ENCODE measurements at regions not wholly inside any gene's neighbourhood (a gene's known extent, or its start where the extent isn't known, plus 50 kb on each side); places are given as distances from the start of the nearest gene placed in this dataset.

DNA sequence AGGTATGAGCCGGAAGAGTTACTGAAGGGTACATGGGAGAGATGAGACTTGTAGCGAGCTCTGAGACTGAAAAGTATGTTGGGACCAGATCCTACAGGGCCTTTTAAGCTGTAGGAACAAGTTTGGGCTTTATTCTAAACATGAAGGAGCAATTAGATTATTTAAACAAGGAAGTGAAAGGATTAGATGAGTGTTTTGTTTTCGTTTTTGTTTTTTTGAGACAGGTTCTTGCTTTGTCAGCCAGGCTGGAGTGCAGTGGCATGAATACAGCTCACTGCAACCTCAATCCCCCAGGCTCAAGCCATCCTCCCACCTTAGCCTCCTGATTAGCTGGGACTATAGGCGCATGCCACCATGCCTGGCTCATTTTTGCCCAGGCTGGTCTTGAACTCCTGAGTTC, 110.7 kb downstream of the C1D start:
- H3K4me2 ChIP-seq, result no peak overlapping the region
- no peak overlapping the region for H3K4me3 ChIP-seq
- H3K36me3 ChIP-seq (ENCODE audit: insufficient read depth), result no peaks in the 10 kb centered on the region
- Mint-ChIP-seq H3K27ac (no peak overlapping the region), H3K27me3 (ENCODE audit: insufficient read depth, low read depth, poor library complexity) (peaks cover 2% of the 10 kb centered on the region), H3K9me3 (no peaks in the 10 kb centered on the region), H3K4me1 (peaks cover 1% of the 10 kb centered on the region; the same call in 1 of the 3 replicates), H3K36me3 (ENCODE audit: low read depth) (no peaks in the 10 kb centered on the region), H3K4me3 (no peak overlapping the region)
- DNase-seq (ENCODE audit: low spot score), result no peak
- no peak overlapping the region for H3K27ac ChIP-seq (ENCODE audit: low read depth)
- no peak overlapping the region for H2AFZ ChIP-seq
- no peaks in the 10 kb centered on the region for H3K27me3 ChIP-seq (ENCODE audit: insufficient read depth)
- H4K20me1 ChIP-seq (replicated peaks; ENCODE audit: insufficient read depth), result no peaks in the 10 kb centered on the region
- H3F3A ChIP-seq (replicated peaks; ENCODE audit: low read depth), result no peaks in the 10 kb centered on the region
- TF ChIP-seq ZNF114 (CRISPR knock-in tag; IDR thresholded peaks at IDR 0.05), result no peak
- TF ChIP-seq NANOG (IDR thresholded peaks at IDR 0.05; ENCODE audit: borderline replicate concordance), result no peak
- TF ChIP-seq, protein P1, sequence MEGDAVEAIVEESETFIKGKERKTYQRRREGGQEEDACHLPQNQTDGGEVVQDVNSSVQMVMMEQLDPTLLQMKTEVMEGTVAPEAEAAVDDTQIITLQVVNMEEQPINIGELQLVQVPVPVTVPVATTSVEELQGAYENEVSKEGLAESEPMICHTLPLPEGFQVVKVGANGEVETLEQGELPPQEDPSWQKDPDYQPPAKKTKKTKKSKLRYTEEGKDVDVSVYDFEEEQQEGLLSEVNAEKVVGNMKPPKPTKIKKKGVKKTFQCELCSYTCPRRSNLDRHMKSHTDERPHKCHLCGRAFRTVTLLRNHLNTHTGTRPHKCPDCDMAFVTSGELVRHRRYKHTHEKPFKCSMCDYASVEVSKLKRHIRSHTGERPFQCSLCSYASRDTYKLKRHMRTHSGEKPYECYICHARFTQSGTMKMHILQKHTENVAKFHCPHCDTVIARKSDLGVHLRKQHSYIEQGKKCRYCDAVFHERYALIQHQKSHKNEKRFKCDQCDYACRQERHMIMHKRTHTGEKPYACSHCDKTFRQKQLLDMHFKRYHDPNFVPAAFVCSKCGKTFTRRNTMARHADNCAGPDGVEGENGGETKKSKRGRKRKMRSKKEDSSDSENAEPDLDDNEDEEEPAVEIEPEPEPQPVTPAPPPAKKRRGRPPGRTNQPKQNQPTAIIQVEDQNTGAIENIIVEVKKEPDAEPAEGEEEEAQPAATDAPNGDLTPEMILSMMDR (conservative IDR thresholded peaks at IDR 0.05; ENCODE audit: low read depth in 2 of 2), result no peak
- TF ChIP-seq EZH2phosphoT487 (IDR thresholded peaks at IDR 0.05; ENCODE audit: unreplicated experiment), result no peak
- TF ChIP-seq ZNF331 (CRISPR knock-in tag; IDR thresholded peaks at IDR 0.05; ENCODE audit: low read depth), result no peak
- TF ChIP-seq JUNB (IDR thresholded peaks at IDR 0.05; ENCODE audit: unreplicated experiment), result no peak
- TF ChIP-seq, protein P2, sequence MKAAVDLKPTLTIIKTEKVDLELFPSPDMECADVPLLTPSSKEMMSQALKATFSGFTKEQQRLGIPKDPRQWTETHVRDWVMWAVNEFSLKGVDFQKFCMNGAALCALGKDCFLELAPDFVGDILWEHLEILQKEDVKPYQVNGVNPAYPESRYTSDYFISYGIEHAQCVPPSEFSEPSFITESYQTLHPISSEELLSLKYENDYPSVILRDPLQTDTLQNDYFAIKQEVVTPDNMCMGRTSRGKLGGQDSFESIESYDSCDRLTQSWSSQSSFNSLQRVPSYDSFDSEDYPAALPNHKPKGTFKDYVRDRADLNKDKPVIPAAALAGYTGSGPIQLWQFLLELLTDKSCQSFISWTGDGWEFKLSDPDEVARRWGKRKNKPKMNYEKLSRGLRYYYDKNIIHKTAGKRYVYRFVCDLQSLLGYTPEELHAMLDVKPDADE (IDR thresholded peaks at IDR 0.05), result no peak
- no peak for TF ChIP-seq POLR2AphosphoS5 (IDR thresholded peaks at IDR 0.05; ENCODE audit: low read depth)
- no peak for TF ChIP-seq EZH2 (IDR thresholded peaks at IDR 0.05; ENCODE audit: low read depth, unreplicated experiment)
- TF ChIP-seq STAT1 (IDR thresholded peaks at IDR 0.05; ENCODE audit: unreplicated experiment), result no peak
- no peak for TF ChIP-seq CREB1 (CRISPR knock-in tag; IDR thresholded peaks at IDR 0.05; ENCODE audit: low read depth)
- TF ChIP-seq, protein P3, sequence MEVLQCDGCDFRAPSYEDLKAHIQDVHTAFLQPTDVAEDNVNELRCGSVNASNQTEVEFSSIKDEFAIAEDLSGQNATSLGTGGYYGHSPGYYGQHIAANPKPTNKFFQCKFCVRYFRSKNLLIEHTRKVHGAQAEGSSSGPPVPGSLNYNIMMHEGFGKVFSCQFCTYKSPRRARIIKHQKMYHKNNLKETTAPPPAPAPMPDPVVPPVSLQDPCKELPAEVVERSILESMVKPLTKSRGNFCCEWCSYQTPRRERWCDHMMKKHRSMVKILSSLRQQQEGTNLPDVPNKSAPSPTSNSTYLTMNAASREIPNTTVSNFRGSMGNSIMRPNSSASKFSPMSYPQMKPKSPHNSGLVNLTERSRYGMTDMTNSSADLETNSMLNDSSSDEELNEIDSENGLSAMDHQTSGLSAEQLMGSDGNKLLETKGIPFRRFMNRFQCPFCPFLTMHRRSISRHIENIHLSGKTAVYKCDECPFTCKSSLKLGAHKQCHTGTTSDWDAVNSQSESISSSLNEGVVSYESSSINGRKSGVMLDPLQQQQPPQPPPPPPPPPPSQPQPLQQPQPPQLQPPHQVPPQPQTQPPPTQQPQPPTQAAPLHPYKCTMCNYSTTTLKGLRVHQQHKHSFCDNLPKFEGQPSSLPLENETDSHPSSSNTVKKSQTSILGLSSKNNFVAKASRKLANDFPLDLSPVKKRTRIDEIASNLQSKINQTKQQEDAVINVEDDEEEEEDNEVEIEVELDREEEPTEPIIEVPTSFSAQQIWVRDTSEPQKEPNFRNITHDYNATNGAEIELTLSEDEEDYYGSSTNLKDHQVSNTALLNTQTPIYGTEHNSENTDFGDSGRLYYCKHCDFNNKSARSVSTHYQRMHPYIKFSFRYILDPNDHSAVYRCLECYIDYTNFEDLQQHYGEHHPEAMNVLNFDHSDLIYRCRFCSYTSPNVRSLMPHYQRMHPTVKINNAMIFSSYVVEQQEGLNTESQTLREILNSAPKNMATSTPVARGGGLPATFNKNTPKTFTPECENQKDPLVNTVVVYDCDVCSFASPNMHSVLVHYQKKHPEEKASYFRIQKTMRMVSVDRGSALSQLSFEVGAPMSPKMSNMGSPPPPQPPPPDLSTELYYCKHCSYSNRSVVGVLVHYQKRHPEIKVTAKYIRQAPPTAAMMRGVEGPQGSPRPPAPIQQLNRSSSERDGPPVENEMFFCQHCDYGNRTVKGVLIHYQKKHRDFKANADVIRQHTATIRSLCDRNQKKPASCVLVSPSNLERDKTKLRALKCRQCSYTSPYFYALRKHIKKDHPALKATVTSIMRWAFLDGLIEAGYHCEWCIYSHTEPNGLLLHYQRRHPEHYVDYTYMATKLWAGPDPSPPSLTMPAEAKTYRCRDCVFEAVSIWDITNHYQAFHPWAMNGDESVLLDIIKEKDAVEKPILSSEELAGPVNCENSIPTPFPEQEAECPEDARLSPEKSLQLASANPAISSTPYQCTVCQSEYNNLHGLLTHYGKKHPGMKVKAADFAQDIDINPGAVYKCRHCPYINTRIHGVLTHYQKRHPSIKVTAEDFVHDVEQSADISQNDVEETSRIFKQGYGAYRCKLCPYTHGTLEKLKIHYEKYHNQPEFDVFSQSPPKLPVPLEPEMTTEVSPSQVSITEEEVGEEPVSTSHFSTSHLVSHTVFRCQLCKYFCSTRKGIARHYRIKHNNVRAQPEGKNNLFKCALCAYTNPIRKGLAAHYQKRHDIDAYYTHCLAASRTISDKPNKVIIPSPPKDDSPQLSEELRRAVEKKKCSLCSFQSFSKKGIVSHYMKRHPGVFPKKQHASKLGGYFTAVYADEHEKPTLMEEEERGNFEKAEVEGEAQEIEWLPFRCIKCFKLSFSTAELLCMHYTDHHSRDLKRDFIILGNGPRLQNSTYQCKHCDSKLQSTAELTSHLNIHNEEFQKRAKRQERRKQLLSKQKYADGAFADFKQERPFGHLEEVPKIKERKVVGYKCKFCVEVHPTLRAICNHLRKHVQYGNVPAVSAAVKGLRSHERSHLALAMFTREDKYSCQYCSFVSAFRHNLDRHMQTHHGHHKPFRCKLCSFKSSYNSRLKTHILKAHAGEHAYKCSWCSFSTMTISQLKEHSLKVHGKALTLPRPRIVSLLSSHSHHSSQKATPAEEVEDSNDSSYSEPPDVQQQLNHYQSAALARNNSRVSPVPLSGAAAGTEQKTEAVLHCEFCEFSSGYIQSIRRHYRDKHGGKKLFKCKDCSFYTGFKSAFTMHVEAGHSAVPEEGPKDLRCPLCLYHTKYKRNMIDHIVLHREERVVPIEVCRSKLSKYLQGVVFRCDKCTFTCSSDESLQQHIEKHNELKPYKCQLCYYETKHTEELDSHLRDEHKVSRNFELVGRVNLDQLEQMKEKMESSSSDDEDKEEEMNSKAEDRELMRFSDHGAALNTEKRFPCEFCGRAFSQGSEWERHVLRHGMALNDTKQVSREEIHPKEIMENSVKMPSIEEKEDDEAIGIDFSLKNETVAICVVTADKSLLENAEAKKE (CRISPR knock-in tag; IDR thresholded peaks at IDR 0.05), result no peak
- TF ChIP-seq, protein P4, sequence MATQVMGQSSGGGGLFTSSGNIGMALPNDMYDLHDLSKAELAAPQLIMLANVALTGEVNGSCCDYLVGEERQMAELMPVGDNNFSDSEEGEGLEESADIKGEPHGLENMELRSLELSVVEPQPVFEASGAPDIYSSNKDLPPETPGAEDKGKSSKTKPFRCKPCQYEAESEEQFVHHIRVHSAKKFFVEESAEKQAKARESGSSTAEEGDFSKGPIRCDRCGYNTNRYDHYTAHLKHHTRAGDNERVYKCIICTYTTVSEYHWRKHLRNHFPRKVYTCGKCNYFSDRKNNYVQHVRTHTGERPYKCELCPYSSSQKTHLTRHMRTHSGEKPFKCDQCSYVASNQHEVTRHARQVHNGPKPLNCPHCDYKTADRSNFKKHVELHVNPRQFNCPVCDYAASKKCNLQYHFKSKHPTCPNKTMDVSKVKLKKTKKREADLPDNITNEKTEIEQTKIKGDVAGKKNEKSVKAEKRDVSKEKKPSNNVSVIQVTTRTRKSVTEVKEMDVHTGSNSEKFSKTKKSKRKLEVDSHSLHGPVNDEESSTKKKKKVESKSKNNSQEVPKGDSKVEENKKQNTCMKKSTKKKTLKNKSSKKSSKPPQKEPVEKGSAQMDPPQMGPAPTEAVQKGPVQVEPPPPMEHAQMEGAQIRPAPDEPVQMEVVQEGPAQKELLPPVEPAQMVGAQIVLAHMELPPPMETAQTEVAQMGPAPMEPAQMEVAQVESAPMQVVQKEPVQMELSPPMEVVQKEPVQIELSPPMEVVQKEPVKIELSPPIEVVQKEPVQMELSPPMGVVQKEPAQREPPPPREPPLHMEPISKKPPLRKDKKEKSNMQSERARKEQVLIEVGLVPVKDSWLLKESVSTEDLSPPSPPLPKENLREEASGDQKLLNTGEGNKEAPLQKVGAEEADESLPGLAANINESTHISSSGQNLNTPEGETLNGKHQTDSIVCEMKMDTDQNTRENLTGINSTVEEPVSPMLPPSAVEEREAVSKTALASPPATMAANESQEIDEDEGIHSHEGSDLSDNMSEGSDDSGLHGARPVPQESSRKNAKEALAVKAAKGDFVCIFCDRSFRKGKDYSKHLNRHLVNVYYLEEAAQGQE (IDR thresholded peaks at IDR 0.05; ENCODE audit: unreplicated experiment), result no peak
- ATAC-seq, result no peak
- H3K9me2 ChIP-seq (ENCODE audit: insufficient read depth), result no peaks in the 10 kb centered on the region; the same call in 1 of the 2 replicates
- no peaks in the 10 kb centered on the region for H3K4me1 ChIP-seq (ENCODE audit: insufficient read depth)
- H3K79me2 ChIP-seq (replicated peaks; ENCODE audit: insufficient read depth), result no peaks in the 10 kb centered on the region
